GM12878 (cell line): ENCODE measurements at regions not wholly inside any gene's neighbourhood (a gene's known extent, or its start where the extent isn't known, plus 50 kb on each side); places are given as distances from the start of the nearest gene placed in this dataset.

Experiments used
- ATAC-seq: fragments of 200-7000 bp; cut with Tn5 transposase; 3 replicates; pipeline ENCODE4 v1.9.1; 2020; ENCODE audit warnings: mild to moderate bottlenecking, moderate library complexity
- BruUV-seq: library from RNA; stranded (reverse); fragments of 400-500 nt; replicated peaks from 2 replicates; lab custom pipeline; 2021; lab: Mats Ljungman, UMichigan
- CTCF ChIA-PET: fragments of 300-600 bp; sonication (Branson Sonifier 250); formaldehyde crosslinking; extraction: SDS; loops from one replicate; lab custom pipeline; 2021; ENCODE audit warnings: inconsistent platforms; lab: Yijun Ruan, JAX
- POLR2A ChIA-PET: fragments of 350-600 bp; formaldehyde crosslinking; extraction: SDS; loops from one replicate; lab custom pipeline; 2021; ENCODE audit warnings: inconsistent platforms; lab: Charles Lee
- RAD21 ChIA-PET: fragments of 300-600 bp; sonication (Branson Sonifier 250); formaldehyde crosslinking; loops from one replicate; lab custom pipeline; 2023; ENCODE audit warnings: antibody characterized with exemption; ENCODE audit not compliant: unreplicated experiment; lab: Charles Lee
- SMC1A ChIA-PET: fragments of 300-600 bp; sonication (Branson Sonifier 250); formaldehyde crosslinking; loops from one replicate; lab custom pipeline; 2023; ENCODE audit not compliant: unreplicated experiment, uncharacterized antibody; lab: Charles Lee
- DNase-seq: peaks from one replicate; pipeline ENCODE4 v3.0.0-alpha.2; 2011; ENCODE audit warnings: low read depth, low spot score
- FAIRE-seq: peaks from 3 replicates; lab custom pipeline; 2011; peaks lifted over from hg19 to GRCh38; lab: Jason Lieb, UNC
- H2AFZ ChIP-seq: 2 replicates; pipeline ENCODE4 v1.6.0; 2011; ENCODE audit warnings: low read depth, low read length, control low read depth; ENCODE audit not compliant: control insufficient read depth
- H3K27ac ChIP-seq: 2 replicates; pipeline ENCODE4 v1.5.1; 2011; ENCODE audit warnings: control low read depth; ENCODE audit not compliant: control insufficient read depth, insufficient read depth
- H3K27me3 ChIP-seq, 2 experiments: replicated peaks in 1 of 2; 2 replicates each; pipeline versions ENCODE4 v1.6.0 to v1.6.1; 2011; ENCODE audit warnings: low read length in 1 of 2; ENCODE audit not compliant: control insufficient read depth in 2 of 2, insufficient read depth in 2 of 2
- H3K36me3 ChIP-seq, 2 experiments: 2 replicates each; pipeline ENCODE4 v1.5.1; 2011; ENCODE audit warnings: low read length in 1 of 2; ENCODE audit not compliant: control insufficient read depth in 2 of 2, insufficient read depth in 2 of 2
- H3K4me1 ChIP-seq: 2 replicates; pipeline ENCODE4 v1.6.1; 2011; ENCODE audit warnings: mild to moderate bottlenecking, low read length, moderate library complexity, mixed read lengths; ENCODE audit not compliant: control insufficient read depth, insufficient read depth
- H3K4me2 ChIP-seq: 2 replicates; pipeline ENCODE4 v1.6.0; 2011; ENCODE audit warnings: control low read depth; ENCODE audit not compliant: control insufficient read depth, insufficient read depth
- H3K4me3 ChIP-seq: fragments of 200-600 bp; sonication (generic); 2 replicates; pipeline ENCODE4 v1.5.1; 2016
- H3K79me2 ChIP-seq: 2 replicates; pipeline ENCODE4 v1.6.0; 2011; ENCODE audit warnings: low read length; ENCODE audit not compliant: control insufficient read depth, insufficient read depth
- H3K9ac ChIP-seq: 2 replicates; pipeline ENCODE4 v1.8.0; 2011; ENCODE audit warnings: low read length, control low read depth, mixed read lengths; ENCODE audit not compliant: control insufficient read depth, insufficient read depth
- H3K9me3 ChIP-seq: replicated peaks from 3 replicates; pipeline ENCODE4 v1.5.1; 2011; ENCODE audit warnings: mild to moderate bottlenecking, low read length; ENCODE audit not compliant: control insufficient read depth, insufficient read depth
- H4K20me1 ChIP-seq: 2 replicates; pipeline ENCODE4 v1.6.0; 2011; ENCODE audit not compliant: control insufficient read depth, insufficient read depth
- E2F4 ChIP-seq: IDR thresholded peaks from 2 replicates; pipeline ENCODE4 v1.6.1; 2012; ENCODE audit warnings: low read depth, low read length, improper control_type of control experiment
- POU2F2 ChIP-seq: IDR thresholded peaks from 3 replicates; pipeline ENCODE4 v1.6.1; 2011; ENCODE audit warnings: low read depth, mild to moderate bottlenecking, low read length, borderline replicate concordance
- PRDM15 ChIP-seq: fragments of 450-650 bp; formaldehyde crosslinking; IDR thresholded peaks from 2 replicates; pipeline ENCODE4 v1.4.0; 2020; ENCODE audit warnings: mild to moderate bottlenecking, moderate library complexity
- YBX1 ChIP-seq: fragments of 450-650 bp; IDR thresholded peaks from 2 replicates; pipeline ENCODE4 v1.6.1; 2016; ENCODE audit warnings: antibody characterized with exemption
- ZZZ3 ChIP-seq: IDR thresholded peaks from 2 replicates; pipeline ENCODE4 v1.6.1; 2011; ENCODE audit warnings: low read depth; ENCODE audit not compliant: control insufficient read depth, insufficient read length
- WGBS: methylation state at CpG from one replicate; pipeline ENCODE4 v1.1.6; 2016; ENCODE audit warnings: low lambda C conversion rate; ENCODE audit not compliant: insufficient replicate concordance, insufficient coverage; ENCODE audit errors: missing lambda C conversion rate; 5-methylcytosine and 5-hydroxymethylcytosine counted together
- in situ Hi-C: fragments of 300-500 bp; cut with MboI; formaldehyde crosslinking; loops from 9 replicates; pipeline ENCODE4 v1.14.3; 2018; ENCODE audit warnings: mixed read lengths
- intact Hi-C: fragments of 100-400 bp; cut with micrococcal nuclease; formaldehyde crosslinking; loops from one replicate; pipeline ENCODE4 v1.14.2; 2022; ENCODE audit not compliant: unreplicated experiment
- TF ChIP-seq, protein P1 (sequence below): fragments of 450-650 bp; IDR thresholded peaks from 2 replicates; pipeline ENCODE4 v1.6.1; 2017; ENCODE audit warnings: mild to moderate bottlenecking, moderate library complexity
- TF ChIP-seq, protein P2 (sequence below): fragments of 450-650 bp; IDR thresholded peaks from 2 replicates; pipeline ENCODE4 v1.6.1; 2017; ENCODE audit warnings: mild to moderate bottlenecking, moderate library complexity

DNA sequence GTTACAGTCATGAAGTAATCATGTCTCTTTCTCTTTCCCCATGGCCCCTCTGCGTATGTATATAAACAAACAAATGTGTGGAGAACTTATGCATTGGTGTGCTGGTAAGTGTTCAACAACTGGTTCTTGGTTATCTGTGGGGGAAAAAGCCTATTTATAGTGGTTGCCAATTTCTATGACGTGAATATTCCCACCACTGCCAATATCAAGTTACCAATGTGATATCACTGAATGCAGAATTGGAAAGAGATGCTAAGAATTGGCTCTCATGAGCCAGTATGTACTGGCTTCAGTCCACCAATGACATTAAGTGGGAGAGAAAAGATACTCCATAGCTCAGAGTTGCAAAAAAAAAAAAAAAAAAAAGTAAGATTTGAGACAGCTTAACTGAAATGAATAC lies 399.7 kb downstream of the REEP3 start (continued):
- TF ChIP-seq PRDM15 (CRISPR knock-in tag) = no peak
- TF ChIP-seq, protein P1, sequence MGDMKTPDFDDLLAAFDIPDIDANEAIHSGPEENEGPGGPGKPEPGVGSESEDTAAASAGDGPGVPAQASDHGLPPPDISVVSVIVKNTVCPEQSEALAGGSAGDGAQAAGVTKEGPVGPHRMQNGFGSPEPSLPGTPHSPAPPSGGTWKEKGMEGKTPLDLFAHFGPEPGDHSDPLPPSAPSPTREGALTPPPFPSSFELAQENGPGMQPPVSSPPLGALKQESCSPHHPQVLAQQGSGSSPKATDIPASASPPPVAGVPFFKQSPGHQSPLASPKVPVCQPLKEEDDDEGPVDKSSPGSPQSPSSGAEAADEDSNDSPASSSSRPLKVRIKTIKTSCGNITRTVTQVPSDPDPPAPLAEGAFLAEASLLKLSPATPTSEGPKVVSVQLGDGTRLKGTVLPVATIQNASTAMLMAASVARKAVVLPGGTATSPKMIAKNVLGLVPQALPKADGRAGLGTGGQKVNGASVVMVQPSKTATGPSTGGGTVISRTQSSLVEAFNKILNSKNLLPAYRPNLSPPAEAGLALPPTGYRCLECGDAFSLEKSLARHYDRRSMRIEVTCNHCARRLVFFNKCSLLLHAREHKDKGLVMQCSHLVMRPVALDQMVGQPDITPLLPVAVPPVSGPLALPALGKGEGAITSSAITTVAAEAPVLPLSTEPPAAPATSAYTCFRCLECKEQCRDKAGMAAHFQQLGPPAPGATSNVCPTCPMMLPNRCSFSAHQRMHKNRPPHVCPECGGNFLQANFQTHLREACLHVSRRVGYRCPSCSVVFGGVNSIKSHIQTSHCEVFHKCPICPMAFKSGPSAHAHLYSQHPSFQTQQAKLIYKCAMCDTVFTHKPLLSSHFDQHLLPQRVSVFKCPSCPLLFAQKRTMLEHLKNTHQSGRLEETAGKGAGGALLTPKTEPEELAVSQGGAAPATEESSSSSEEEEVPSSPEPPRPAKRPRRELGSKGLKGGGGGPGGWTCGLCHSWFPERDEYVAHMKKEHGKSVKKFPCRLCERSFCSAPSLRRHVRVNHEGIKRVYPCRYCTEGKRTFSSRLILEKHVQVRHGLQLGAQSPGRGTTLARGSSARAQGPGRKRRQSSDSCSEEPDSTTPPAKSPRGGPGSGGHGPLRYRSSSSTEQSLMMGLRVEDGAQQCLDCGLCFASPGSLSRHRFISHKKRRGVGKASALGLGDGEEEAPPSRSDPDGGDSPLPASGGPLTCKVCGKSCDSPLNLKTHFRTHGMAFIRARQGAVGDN = no peak

DNA sequence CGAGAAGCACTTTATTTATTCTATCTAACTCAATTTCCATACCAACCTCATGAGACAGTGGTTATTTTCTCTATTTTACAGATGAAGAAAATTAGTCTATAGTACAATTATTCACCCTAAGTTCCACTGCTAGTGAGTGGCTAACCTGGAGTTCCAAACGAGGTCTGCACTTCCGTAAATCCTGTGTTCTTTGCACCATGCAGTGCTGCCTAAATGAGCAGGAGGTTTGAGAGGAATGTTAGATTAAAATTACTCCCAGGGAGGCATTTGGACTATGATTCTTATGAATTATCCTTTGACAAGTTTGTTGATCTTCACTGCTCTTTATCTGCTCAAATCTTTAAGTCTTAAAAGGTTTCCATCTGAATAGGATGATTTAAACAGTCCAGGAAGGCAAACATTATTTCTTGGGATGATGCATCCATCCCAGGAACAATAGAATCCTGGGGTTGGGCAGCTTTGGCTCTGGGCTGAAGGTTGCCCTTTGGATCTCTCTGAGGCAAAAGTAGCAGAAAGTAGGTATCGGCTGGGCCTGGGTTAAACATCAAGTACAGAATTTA lies 400.8 kb downstream of the REEP3 start:
- Histone ChIP-seq H3K27ac (no peak overlapping the region), H3K36me3 (no peaks in the 10 kb centered on the region), H3K9ac (no peak overlapping the region), H3K4me3 (no peak overlapping the region), H3K9me3 (no peaks in the 10 kb centered on the region), H3K4me2 (no peak overlapping the region), H3K27me3 (no peaks in the 10 kb centered on the region), H3K79me2 (no peaks in the 10 kb centered on the region), H4K20me1 (no peaks in the 10 kb centered on the region), H3K4me1 (no peaks in the 10 kb centered on the region), H2AFZ (no peak overlapping the region)
- 17% methylated on average over 4 of the region's 4 CpGs for WGBS
- RAD21 ChIA-PET = no interaction called here
- ATAC-seq (no peak), DNase-seq (no peak), FAIRE-seq (no peak)
- no TSS peak for BruUV-seq
- POLR2A ChIA-PET = no interaction called here
- in situ Hi-C loops = no loop called here
- CTCF ChIA-PET = interaction anchor here (1.1 kb wide), 1 partner anchor 55 kb away, joined by 4 read pairs; no protein-coding TSS in a partner anchor
- intact Hi-C loops = no loop called here
- SMC1A ChIA-PET = no interaction called here
- TF ChIP-seq POU2F2 (no peak), ZZZ3 (no peak), YBX1 (no peak), E2F4 (no peak)
- TF ChIP-seq, protein P2, sequence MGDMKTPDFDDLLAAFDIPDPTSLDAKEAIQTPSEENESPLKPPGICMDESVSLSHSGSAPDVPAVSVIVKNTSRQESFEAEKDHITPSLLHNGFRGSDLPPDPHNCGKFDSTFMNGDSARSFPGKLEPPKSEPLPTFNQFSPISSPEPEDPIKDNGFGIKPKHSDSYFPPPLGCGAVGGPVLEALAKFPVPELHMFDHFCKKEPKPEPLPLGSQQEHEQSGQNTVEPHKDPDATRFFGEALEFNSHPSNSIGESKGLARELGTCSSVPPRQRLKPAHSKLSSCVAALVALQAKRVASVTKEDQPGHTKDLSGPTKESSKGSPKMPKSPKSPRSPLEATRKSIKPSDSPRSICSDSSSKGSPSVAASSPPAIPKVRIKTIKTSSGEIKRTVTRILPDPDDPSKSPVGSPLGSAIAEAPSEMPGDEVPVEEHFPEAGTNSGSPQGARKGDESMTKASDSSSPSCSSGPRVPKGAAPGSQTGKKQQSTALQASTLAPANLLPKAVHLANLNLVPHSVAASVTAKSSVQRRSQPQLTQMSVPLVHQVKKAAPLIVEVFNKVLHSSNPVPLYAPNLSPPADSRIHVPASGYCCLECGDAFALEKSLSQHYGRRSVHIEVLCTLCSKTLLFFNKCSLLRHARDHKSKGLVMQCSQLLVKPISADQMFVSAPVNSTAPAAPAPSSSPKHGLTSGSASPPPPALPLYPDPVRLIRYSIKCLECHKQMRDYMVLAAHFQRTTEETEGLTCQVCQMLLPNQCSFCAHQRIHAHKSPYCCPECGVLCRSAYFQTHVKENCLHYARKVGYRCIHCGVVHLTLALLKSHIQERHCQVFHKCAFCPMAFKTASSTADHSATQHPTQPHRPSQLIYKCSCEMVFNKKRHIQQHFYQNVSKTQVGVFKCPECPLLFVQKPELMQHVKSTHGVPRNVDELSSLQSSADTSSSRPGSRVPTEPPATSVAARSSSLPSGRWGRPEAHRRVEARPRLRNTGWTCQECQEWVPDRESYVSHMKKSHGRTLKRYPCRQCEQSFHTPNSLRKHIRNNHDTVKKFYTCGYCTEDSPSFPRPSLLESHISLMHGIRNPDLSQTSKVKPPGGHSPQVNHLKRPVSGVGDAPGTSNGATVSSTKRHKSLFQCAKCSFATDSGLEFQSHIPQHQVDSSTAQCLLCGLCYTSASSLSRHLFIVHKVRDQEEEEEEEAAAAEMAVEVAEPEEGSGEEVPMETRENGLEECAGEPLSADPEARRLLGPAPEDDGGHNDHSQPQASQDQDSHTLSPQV = no peak
